Mucosa of stomach (tissue), 1 donor: ENCODE measurements at regions not wholly inside any gene's neighbourhood (a gene's known extent, or its start where the extent isn't known, plus 50 kb on each side); places are given as distances from the start of the nearest gene placed in this dataset.

Source experiments
- H3K27me3 ChIP-seq: one replicate; pipeline ENCODE4 v1.7.0; 2013; ENCODE audit warnings: mild to moderate bottlenecking, low read length; ENCODE audit not compliant: control insufficient read depth, insufficient read depth
- H3K36me3 ChIP-seq: one replicate; pipeline ENCODE4 v1.7.0; 2013; ENCODE audit warnings: low read length; ENCODE audit not compliant: control insufficient read depth, insufficient read depth
- H3K4me1 ChIP-seq: one replicate; pipeline ENCODE4 v1.7.0; 2013; ENCODE audit warnings: mild to moderate bottlenecking, low read length; ENCODE audit not compliant: control insufficient read depth, insufficient read depth
- H3K4me3 ChIP-seq: one replicate; pipeline ENCODE4 v1.7.0; 2013; ENCODE audit warnings: low read length
- H3K9ac ChIP-seq: one replicate; pipeline ENCODE4 v1.7.0; 2013; ENCODE audit warnings: mild to moderate bottlenecking, low read length, moderate library complexity
- H3K9me3 ChIP-seq: one replicate; pipeline ENCODE4 v1.7.0; 2013; ENCODE audit warnings: mild to moderate bottlenecking, low read length, moderate library complexity; ENCODE audit not compliant: control insufficient read depth
- donor health status: Pancreatic carcinoma.

- Histone ChIP-seq H3K36me3 (no peaks in the 10 kb centered on the region), H3K9me3 (no peaks in the 10 kb centered on the region), H3K4me3 (no peak overlapping the region), H3K27me3 (no peaks in the 10 kb centered on the region), H3K4me1 (no peaks in the 10 kb centered on the region), H3K9ac (no peak overlapping the region)
These were observed 262.6 kb downstream of the MAF start for GRCh38 chr16:79337906-79338305.

GRCh38 chr16:79336437-79337229 is 263.9 kb downstream of the MAF start:
- H3K9ac ChIP-seq, result no peak overlapping the region

GRCh38 chr16:79334127-79334526 is 266.4 kb downstream of the MAF start:
- no peaks in the 10 kb centered on the region for H3K27me3 ChIP-seq
- no peaks in the 10 kb centered on the region for H3K9me3 ChIP-seq
- no peaks in the 10 kb centered on the region for H3K4me1 ChIP-seq
- no peak overlapping the region for H3K4me3 ChIP-seq
- no peaks in the 10 kb centered on the region for H3K36me3 ChIP-seq
- H3K9ac ChIP-seq, result no peak overlapping the region

More at GRCh38 chr16:79336437-79337229, 263.9 kb downstream of the MAF start:
- Histone ChIP-seq H3K4me1 (no peaks in the 10 kb centered on the region), H3K36me3 (no peaks in the 10 kb centered on the region), H3K4me3 (no peak overlapping the region), H3K27me3 (no peaks in the 10 kb centered on the region), H3K9me3 (no peaks in the 10 kb centered on the region)

- Histone ChIP-seq H3K9me3 (no peaks in the 10 kb centered on the region), H3K4me1 (no peaks in the 10 kb centered on the region), H3K4me3 (no peak overlapping the region), H3K27me3 (peaks cover 4% of the 10 kb centered on the region), H3K36me3 (no peaks in the 10 kb centered on the region), H3K9ac (no peak overlapping the region)
These were observed 269.5 kb downstream of the MAF start for GRCh38 chr16:79331066-79331465.

- Histone ChIP-seq H3K9ac (no peak overlapping the region), H3K4me1 (no peaks in the 10 kb centered on the region), H3K36me3 (no peaks in the 10 kb centered on the region), H3K9me3 (no peaks in the 10 kb centered on the region), H3K4me3 (no peak overlapping the region), H3K27me3 (peaks cover 4% of the 10 kb centered on the region)
These were observed 270.6 kb downstream of the MAF start for GRCh38 chr16:79329967-79330366.

- Histone ChIP-seq H3K9ac (no peak overlapping the region), H3K4me3 (no peak overlapping the region), H3K36me3 (no peaks in the 10 kb centered on the region), H3K9me3 (no peaks in the 10 kb centered on the region), H3K27me3 (peaks cover 4% of the 10 kb centered on the region), H3K4me1 (no peaks in the 10 kb centered on the region)
These were observed 271.4 kb downstream of the MAF start for GRCh38 chr16:79329166-79329521.

GRCh38 chr16:79328402-79329165 is 272.0 kb downstream of the MAF start:
- H3K9ac ChIP-seq, result no peak overlapping the region
- no peaks in the 10 kb centered on the region for H3K4me1 ChIP-seq
- H3K36me3 ChIP-seq, result no peaks in the 10 kb centered on the region
- H3K27me3 ChIP-seq, result peaks cover 4% of the 10 kb centered on the region
- H3K4me3 ChIP-seq, result no peak overlapping the region
- H3K9me3 ChIP-seq, result no peaks in the 10 kb centered on the region

- H3K9ac ChIP-seq, result no peak overlapping the region
- H3K27me3 ChIP-seq, result peaks cover 4% of the 10 kb centered on the region
- H3K4me3 ChIP-seq, result no peak overlapping the region
- H3K9me3 ChIP-seq, result no peaks in the 10 kb centered on the region
- H3K4me1 ChIP-seq, result no peaks in the 10 kb centered on the region
- H3K36me3 ChIP-seq, result no peaks in the 10 kb centered on the region
These were observed 272.7 kb downstream of the MAF start for GRCh38 chr16:79327836-79328235.

- peaks cover 4% of the 10 kb centered on the region for H3K27me3 ChIP-seq
- H3K4me3 ChIP-seq, result no peak overlapping the region
- no peaks in the 10 kb centered on the region for H3K4me1 ChIP-seq
- no peaks in the 10 kb centered on the region for H3K36me3 ChIP-seq
- H3K9me3 ChIP-seq, result no peaks in the 10 kb centered on the region
- no peak overlapping the region for H3K9ac ChIP-seq
These were observed 274.0 kb downstream of the MAF start for GRCh38 chr16:79326549-79326948.

- no peak overlapping the region for H3K9ac ChIP-seq
- H3K27me3 ChIP-seq, result peaks cover 4% of the 10 kb centered on the region
- H3K9me3 ChIP-seq, result no peaks in the 10 kb centered on the region
- no peak overlapping the region for H3K4me3 ChIP-seq
- no peaks in the 10 kb centered on the region for H3K36me3 ChIP-seq
- H3K4me1 ChIP-seq, result no peaks in the 10 kb centered on the region
These were observed 275.2 kb downstream of the MAF start for GRCh38 chr16:79325226-79325945.

GRCh38 chr16:79320956-79321355 is 279.6 kb downstream of the MAF start:
- Histone ChIP-seq H3K36me3 (no peaks in the 10 kb centered on the region), H3K9ac (no peak overlapping the region), H3K9me3 (no peaks in the 10 kb centered on the region), H3K4me1 (no peaks in the 10 kb centered on the region), H3K27me3 (peaks cover 6% of the 10 kb centered on the region), H3K4me3 (no peak overlapping the region)
